GM21529 (cell line): ENCODE measurements at regions not wholly inside any gene's neighbourhood (a gene's known extent, or its start where the extent isn't known, plus 50 kb on each side); places are given as distances from the start of the nearest gene placed in this dataset.
"Not testable (repeated sequence)": the region's sequence is repeated elsewhere in the genome, so short reads cannot be mapped to it uniquely, and the experiment has no call there.

ENCODE experiments used
- ATAC-seq: cut with Tn5 transposase; IDR thresholded peaks from one replicate; pipeline ENCODE4 v1.9.1; 2021; ENCODE audit not compliant: unreplicated experiment

GRCh38 chr14:98189062-98189461 is 1082.9 kb downstream of the BCL11B start:
- ATAC-seq = no peak

- ATAC-seq = no peak
Measured at GRCh38 chr14:98189511-98189910, 1082.5 kb downstream of the BCL11B start.

GRCh38 chr14:98189944-98190343 is 1082.1 kb downstream of the BCL11B start:
- ATAC-seq = no peak

- no peak for ATAC-seq
Measured at GRCh38 chr14:98192946-98193345, 1079.1 kb downstream of the BCL11B start.

GRCh38 chr14:98194821-98195220 is 1077.2 kb downstream of the BCL11B start:
- no peak for ATAC-seq

- no peak for ATAC-seq
Measured at GRCh38 chr14:98195256-98195655, 1076.7 kb downstream of the BCL11B start.

GRCh38 chr14:98197933-98198332 is 1074.1 kb downstream of the BCL11B start:
- ATAC-seq = no peak

- ATAC-seq = no peak
Measured at GRCh38 chr14:98198385-98198784, 1073.6 kb downstream of the BCL11B start.

- no peak for ATAC-seq
Measured at GRCh38 chr14:98200601-98201000, 1071.4 kb downstream of the BCL11B start.

GRCh38 chr14:98203421-98203820 is 1068.6 kb downstream of the BCL11B start:
- ATAC-seq = no peak

GRCh38 chr14:98204139-98204538 is 1067.9 kb downstream of the BCL11B start:
- ATAC-seq = no peak

GRCh38 chr14:98207415-98207814 is 1064.6 kb downstream of the BCL11B start:
- ATAC-seq = no peak

- ATAC-seq = no peak
Measured at GRCh38 chr14:98208211-98208611, 1063.8 kb downstream of the BCL11B start.

GRCh38 chr14:98208943-98209342 is 1063.1 kb downstream of the BCL11B start:
- ATAC-seq = no peak

- no peak for ATAC-seq
Measured at GRCh38 chr14:98210045-98210672, 1061.8 kb downstream of the BCL11B start.

GRCh38 chr14:98217530-98217929 is 1054.5 kb downstream of the BCL11B start:
- ATAC-seq = no peak

- ATAC-seq = no peak
Measured at GRCh38 chr14:98218218-98218617, 1053.8 kb downstream of the BCL11B start.

- ATAC-seq = no peak
Measured at GRCh38 chr14:98219638-98220037, 1052.4 kb downstream of the BCL11B start.

- ATAC-seq = no peak
Measured at GRCh38 chr14:98223106-98223505, 1048.9 kb downstream of the BCL11B start.

GRCh38 chr14:98223710-98224109 is 1048.3 kb downstream of the BCL11B start:
- ATAC-seq = not testable (repeated sequence)

- ATAC-seq = no peak
Measured at GRCh38 chr14:98226411-98226810, 1045.6 kb downstream of the BCL11B start.

- ATAC-seq = no peak
Measured at GRCh38 chr14:98227000-98227726, 1044.8 kb downstream of the BCL11B start.

- ATAC-seq = no peak
Measured at GRCh38 chr14:98227727-98228111, 1044.3 kb downstream of the BCL11B start.
